ENCODE measurements at regions not wholly inside any gene's neighbourhood (a gene's known extent, or its start where the extent isn't known, plus 50 kb on each side); places are given as distances from the start of the nearest gene placed in this dataset.

- no peaks in the 10 kb centered on the region for H4K20me1 ChIP-seq (ENCODE audit: insufficient read depth)
- WGBS (ENCODE audit: low lambda C conversion rate), result 93% methylated on average over 6 of the region's 6 CpGs
- no peaks in the 10 kb centered on the region for H3K9me2 ChIP-seq
- no peak overlapping the region for H3K4me2 ChIP-seq
- H3K27me3 ChIP-seq (ENCODE audit: insufficient read depth), result no peaks in the 10 kb centered on the region
- no peaks in the 10 kb centered on the region for H3K79me2 ChIP-seq (ENCODE audit: insufficient read depth)
- no peak overlapping the region for H3K4me3 ChIP-seq (ENCODE audit: low read depth in 2 of 2, low read length in 1 of 2)
- peaks cover 0 to 41% of the 10 kb centered on the region in 2 experiments; a peak in 2 of 4 replicates for H3K4me1 ChIP-seq (ENCODE audit: control insufficient read depth in 1 of 2, insufficient read depth in 2 of 2, low read depth in 1 of 2, low read length in 1 of 2)
- H3K27ac ChIP-seq (ENCODE audit: low read depth in 2 of 2, low read length in 1 of 2), result no peak overlapping the region
- H3F3A ChIP-seq (replicated peaks; ENCODE audit: insufficient read depth), result peaks cover 22% of the 10 kb centered on the region
- CTCF ChIA-PET, result interaction anchor here (0.6 to 0.8 kb wide), 2 partner anchors 9 to 611 kb away, joined by 3 read pairs; no protein-coding TSS in a partner anchor
- H3K9me3 ChIP-seq, result no peaks in the 10 kb centered on the region
- DNase-seq, result no peak
- TF ChIP-seq RXRA (IDR thresholded peaks at IDR 0.05; ENCODE audit: borderline replicate concordance, low read depth), result no peak
- no peak for TF ChIP-seq TAF1 (IDR thresholded peaks at IDR 0.05; ENCODE audit: borderline replicate concordance, low read depth, low read length)
- TF ChIP-seq PBX3 (IDR thresholded peaks at IDR 0.05), result no peak
- no peak for TF ChIP-seq EP300 (IDR thresholded peaks at IDR 0.05; ENCODE audit: borderline replicate concordance in 1 of 2, low read depth in 1 of 2, low read length in 1 of 2)
- TF ChIP-seq ZBTB33 (IDR thresholded peaks at IDR 0.05; ENCODE audit: borderline replicate concordance, low read depth), result no peak
- TF ChIP-seq JUND (IDR thresholded peaks at IDR 0.05), result no peak
- no peaks in the 10 kb centered on the region for H3K36me3 ChIP-seq (replicated peaks in 1 of 2; ENCODE audit: control insufficient read depth in 1 of 2, insufficient read depth in 2 of 2, low read length in 1 of 2)
- H2AFZ ChIP-seq (ENCODE audit: low read depth), result no peak overlapping the region
- POLR2A ChIA-PET, result no interaction called here
- no peak overlapping the region for H3K9ac ChIP-seq
Observed at GRCh38 chr2:217101972-217102371, 242.1 kb upstream of the TNP1 start.

- Histone ChIP-seq H3K27ac (ENCODE audit: low read depth in 2 of 2, low read length in 1 of 2) (no peak overlapping the region), H3K4me2 (no peak overlapping the region), H3K79me2 (ENCODE audit: insufficient read depth) (no peaks in the 10 kb centered on the region), H2AFZ (ENCODE audit: low read depth) (no peak overlapping the region), H3K36me3 (replicated peaks in 1 of 2; ENCODE audit: control insufficient read depth in 1 of 2, insufficient read depth in 2 of 2, low read length in 1 of 2) (no peaks in the 10 kb centered on the region), H4K20me1 (ENCODE audit: insufficient read depth) (no peaks in the 10 kb centered on the region), H3K27me3 (ENCODE audit: insufficient read depth) (no peaks in the 10 kb centered on the region), H3K9me2 (no peaks in the 10 kb centered on the region), H3K4me3 (ENCODE audit: low read depth in 2 of 2, low read length in 1 of 2) (no peak overlapping the region), H3K9me3 (no peaks in the 10 kb centered on the region), H3F3A (replicated peaks; ENCODE audit: insufficient read depth) (peaks cover 3% of the 10 kb centered on the region), H3K4me1 (ENCODE audit: control insufficient read depth in 1 of 2, insufficient read depth in 2 of 2, low read depth in 1 of 2, low read length in 1 of 2) (peaks cover 0 to 19% of the 10 kb centered on the region in 2 experiments; a peak in 1 of 4 replicates), H3K9ac (no peak overlapping the region)
- CTCF ChIA-PET, result no interaction called here
- TF ChIP-seq REST (IDR thresholded peaks at IDR 0.05; ENCODE audit: low read depth, low read length) (no peak), MEF2A (IDR thresholded peaks at IDR 0.05; ENCODE audit: borderline replicate concordance, low read depth) (no peak), SIN3A (IDR thresholded peaks at IDR 0.05; ENCODE audit: borderline replicate concordance, low read depth, low read length) (no peak), USF2 (IDR thresholded peaks at IDR 0.05; ENCODE audit: borderline replicate concordance, low read depth, low read length) (no peak), RXRA (IDR thresholded peaks at IDR 0.05; ENCODE audit: borderline replicate concordance, low read depth) (no peak), USF1 (IDR thresholded peaks at IDR 0.05; ENCODE audit: borderline replicate concordance, low read depth) (no peak), RAD21 (IDR thresholded peaks at IDR 0.05; ENCODE audit: low read length) (no peak), YY1 (IDR thresholded peaks at IDR 0.05; ENCODE audit: low read depth) (no peak), JUND (IDR thresholded peaks at IDR 0.05) (no peak), EZH2phosphoT487 (IDR thresholded peaks at IDR 0.05; ENCODE audit: borderline replicate concordance, low read depth) (no peak), CHD2 (IDR thresholded peaks at IDR 0.05; ENCODE audit: low read length, partially characterized antibody) (no peak), CTCF (IDR thresholded peaks at IDR 0.05) (no peak)
- DNase-seq, result no peak
- POLR2A ChIA-PET, result no interaction called here
Observed at GRCh38 chr2:217099561-217099960, 239.7 kb upstream of the TNP1 start.
